ENCODE measurements at regions not wholly inside any gene's neighbourhood (a gene's known extent, or its start where the extent isn't known, plus 50 kb on each side); places are given as distances from the start of the nearest gene placed in this dataset.

- DNase-seq (ENCODE audit: low spot score) = no peak
These were observed 128.7 kb upstream of the TLE3 start for GRCh38 chr15:70226337-70226980.

DNA sequence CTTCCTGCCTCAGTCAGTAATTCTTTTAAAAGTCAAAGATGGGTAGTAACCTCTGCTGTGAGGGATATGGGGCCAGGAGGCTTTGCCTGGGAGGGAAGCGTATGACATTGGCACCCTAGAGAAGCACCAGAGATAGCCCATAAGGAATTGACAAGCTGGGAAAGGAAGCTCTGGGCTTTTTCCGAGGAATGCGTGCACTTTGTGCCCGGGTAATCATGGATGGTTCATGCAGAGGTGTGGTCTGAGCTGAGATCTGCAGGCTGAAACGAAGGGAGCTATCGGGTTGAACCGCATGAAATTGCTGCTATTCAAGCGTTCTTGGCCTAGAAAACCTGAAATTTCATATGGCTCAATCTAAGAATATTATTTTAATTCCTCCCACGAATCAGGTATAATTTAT is 127.7 kb upstream of the TLE3 start:
- DNase-seq (ENCODE audit: low spot score) = no peak

DNA sequence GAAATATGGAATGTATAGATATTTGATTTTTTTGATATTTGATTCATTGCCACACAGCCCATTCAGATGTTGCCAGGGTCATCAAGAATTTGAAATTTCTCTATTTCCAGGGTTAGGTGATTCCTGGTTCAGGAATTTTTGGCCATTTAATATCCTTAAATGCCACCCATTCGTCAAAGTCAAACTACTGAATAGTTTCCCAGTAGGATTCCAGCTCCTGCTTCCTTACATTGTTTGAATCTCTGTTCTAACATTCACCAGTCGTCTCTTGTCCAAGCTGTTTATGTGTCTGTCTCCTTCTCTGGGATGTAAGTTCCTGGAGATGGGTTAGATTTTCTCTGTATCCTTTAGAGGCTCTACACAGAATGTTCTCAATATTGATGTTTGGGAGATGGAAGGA is 124.9 kb upstream of the TLE3 start:
- DNase-seq (ENCODE audit: low spot score) = no peak

DNA sequence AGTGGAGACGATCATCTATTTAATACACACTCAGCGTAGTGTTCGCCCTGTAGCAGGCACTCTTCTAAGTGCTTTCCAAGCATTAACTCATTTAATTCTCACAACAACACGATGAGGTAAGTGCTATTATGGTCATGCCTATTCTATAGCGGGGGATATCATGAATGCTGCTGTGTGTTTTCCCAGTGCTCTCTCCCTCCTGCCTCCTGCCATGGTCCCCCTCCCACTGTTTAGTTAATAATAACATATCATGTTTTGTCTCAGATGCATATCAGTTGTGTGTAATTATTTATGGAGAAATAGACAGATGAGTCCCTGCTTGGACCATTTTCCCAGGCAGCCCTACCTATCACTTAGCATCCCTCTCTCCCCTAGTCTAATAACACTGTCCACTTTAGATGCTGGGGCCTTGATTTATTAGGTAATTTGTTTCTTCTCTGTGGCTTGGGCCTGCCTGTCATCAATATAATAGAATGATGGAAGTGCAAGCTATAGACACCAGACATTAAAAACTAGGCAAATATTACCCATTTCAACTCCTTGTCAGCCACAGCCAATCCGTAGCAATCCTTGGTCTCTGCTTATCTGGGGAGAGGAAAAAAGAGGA is 122.9 kb upstream of the TLE3 start:
- DNase-seq (ENCODE audit: low spot score) = no peak

DNA sequence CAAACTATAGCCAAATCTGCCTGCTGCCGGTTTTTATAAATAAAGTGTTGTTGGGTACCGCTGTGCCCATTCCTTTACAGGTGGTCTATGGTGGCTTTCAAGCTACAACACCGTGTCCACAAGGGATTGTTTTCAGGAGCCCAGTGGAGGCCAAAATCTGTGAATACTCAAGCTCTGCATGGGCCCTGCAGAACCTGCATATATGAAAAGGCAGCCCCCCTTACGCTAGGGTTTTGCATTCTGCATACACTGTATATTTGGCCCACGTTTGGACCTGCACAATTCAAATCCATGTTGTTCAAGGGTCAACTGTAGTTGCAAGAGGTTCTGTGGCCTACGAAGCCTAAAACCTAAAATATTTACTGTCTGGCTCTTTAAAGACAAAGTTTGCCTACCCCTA is 122.2 kb upstream of the TLE3 start:
- no peak for DNase-seq (ENCODE audit: low spot score)

GRCh38 chr15:70219256-70219895 is 121.7 kb upstream of the TLE3 start:
- DNase-seq (ENCODE audit: low spot score) = no peak

- DNase-seq (ENCODE audit: low spot score) = no peak
These were observed 119.8 kb upstream of the TLE3 start for GRCh38 chr15:70217226-70218160.

- DNase-seq (ENCODE audit: low spot score) = no peak
These were observed 118.2 kb upstream of the TLE3 start for GRCh38 chr15:70215951-70216350.

DNA sequence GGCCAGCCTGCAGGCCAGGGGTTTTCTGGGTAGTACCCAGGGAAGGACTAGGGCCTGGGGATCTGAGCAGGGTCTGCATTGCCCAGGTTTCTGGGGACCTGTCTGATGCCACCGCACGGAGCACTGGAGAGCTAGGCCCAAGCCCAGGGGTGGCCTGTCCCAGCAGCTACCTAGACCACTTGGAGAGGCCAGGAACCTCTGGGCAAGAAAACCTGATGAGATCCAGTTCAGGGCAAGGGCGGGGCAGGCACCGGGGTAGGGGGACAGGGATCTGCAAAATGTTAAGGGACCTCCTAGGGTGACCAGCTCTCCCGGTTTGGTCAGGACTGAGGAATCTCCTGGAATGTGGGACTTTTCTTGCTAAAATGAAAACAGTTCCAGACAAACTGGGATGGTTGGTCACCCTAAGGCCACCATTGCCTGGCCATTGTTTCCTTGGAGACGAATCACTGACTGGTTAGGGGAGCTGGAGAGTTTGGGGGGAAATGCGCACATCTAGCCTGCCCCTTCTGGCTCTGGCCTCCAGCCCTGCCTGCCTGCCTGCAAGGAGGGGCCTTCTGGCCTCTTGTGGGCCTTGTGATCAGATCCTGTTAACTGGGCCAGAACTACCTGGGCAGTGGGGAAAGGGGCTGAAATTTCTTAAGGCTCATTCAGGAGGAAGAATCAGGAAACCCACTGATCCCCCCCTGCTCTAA is 117.4 kb upstream of the TLE3 start:
- DNase-seq (ENCODE audit: low spot score) = no peak

DNA sequence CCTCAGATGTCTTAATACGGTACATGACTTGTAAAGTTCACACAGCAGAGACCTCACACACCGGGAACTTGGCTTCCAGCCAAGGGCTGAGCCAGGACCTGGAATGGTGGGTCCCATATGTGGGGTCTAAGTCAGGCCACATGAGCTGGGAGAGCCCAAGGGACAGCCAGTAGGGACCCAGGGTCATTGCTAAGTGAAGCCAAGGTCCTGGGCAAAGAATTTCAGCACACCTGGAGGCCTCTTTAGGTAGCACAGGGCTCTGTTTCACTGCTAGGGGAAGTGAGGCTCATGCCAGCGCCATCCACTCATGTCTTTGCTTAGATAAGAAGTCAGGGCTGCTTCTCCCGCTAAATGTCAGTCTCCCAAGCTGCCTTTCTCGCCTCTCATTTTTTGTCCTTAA is 116.6 kb upstream of the TLE3 start:
- DNase-seq (ENCODE audit: low spot score) = no peak

DNA sequence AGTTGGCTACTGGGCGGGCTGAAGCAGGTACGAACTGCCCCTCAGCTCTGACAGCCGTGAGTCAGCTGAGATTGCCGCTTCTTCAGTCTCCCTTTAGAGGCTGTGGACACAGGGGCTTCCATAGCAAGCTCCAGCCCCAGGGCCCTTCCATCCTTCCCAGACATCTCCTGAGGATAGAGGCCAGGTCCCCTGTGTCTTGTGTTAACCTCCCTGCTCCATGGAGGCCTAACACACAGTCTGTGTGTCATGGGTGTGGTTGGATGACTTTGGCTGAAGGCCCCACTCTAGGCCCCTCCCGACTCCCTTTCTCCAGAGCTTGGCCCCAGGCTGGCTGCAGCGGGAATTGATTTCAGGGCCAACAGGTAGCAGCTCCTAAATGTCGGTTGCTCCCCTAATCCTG is 116.1 kb upstream of the TLE3 start:
- DNase-seq (ENCODE audit: low spot score) = no peak

GRCh38 chr15:70212963-70213315 is 115.2 kb upstream of the TLE3 start:
- no peak for DNase-seq (ENCODE audit: low spot score)

DNA sequence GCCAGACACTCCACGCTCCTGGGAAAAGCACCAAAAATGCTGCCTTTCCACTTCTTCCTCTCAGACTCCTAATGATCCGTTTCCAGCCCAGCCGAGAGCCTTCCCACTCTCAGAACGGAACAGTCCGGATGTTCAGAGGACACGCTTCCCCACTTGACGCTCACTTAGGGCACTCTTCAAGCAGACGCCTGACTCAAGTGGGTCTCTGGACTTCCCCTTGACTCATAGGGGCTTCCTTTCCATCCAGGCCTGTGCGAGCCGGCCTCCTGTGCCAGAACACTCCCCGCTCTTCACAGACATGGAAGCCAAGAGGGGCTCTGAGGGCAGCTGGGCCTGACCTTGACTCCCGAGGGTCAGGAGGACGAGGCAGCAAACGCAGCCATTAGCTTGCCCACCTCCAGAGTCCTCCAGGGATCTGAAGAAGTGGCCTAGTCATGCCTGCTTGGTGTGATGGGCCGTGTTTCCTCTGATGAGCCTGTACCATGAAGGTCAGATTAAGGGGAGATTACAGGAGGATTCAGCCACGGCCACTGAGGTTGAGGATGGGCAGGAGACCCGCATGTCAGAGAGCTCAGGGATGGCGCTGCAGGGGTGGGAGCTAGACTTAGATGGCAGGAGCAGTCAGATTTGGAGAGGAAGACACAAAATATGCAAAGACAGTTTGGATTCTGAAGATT is 114.7 kb upstream of the TLE3 start:
- DNase-seq (ENCODE audit: low spot score) = no peak

- DNase-seq (ENCODE audit: low spot score) = no peak
These were observed 112.8 kb upstream of the TLE3 start for GRCh38 chr15:70210528-70210927.

- DNase-seq (ENCODE audit: low spot score) = no peak
These were observed 112.4 kb upstream of the TLE3 start for GRCh38 chr15:70210076-70210475.

DNA sequence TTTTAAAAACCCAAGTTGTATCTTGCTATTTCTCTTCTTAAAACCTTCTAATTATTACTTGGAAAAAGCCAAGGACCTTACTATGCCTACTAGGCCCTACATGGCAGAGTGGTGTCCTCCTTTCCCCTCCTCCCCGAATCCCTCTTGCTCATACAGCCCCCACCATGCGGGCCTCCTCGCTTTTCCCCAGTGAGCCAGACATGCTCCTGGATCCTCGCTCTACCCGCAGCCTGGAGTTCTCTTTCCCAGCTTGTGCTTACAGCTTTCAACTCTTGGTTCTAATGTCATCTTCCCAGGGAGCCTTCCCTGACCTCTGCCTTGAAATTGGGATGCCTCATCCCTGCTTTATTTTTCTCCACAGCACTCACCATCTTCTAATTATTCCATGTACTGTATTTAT is 111.8 kb upstream of the TLE3 start:
- no peak for DNase-seq (ENCODE audit: low spot score)

DNA sequence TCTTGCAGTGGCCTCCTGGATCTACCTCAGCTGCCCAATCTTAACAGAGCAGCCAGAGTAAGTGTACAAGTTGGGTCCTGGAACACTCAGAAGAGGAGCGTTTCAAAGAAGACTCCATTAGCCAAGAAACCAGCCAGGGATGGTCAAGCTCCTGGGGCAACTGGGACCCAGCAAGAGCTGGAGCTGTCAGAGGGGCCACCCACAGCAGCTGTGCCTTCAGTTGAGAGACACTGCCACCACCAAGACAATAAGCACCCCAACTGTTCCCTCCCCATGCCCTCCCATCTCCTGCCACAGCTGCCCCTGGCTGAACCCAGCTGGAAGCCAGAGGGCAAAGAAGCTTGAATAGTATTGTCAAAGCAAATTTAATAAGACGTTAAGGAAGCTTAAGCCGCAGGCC is 110.6 kb upstream of the TLE3 start:
- DNase-seq (ENCODE audit: low spot score) = no peak

DNA sequence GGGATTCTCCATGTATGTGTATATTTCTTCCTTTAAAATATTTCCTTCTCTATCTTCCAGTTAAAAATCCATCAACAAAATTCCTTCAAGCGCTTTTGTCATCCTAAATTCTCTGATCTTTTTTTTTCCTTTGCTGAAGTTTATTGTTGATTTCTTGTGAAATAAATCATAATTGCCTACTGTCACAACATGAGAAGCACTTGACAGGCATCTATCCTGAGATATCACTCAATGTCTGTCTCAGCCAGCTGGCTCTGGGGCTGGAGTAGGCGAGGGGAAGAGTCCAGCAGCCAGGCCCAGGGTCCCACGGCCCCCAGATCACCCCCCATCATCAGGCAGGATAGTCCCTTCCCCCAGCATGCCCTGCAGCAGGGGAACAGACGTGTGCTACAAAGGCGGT is 109.0 kb upstream of the TLE3 start:
- no peak for DNase-seq (ENCODE audit: low spot score)

- DNase-seq (ENCODE audit: low spot score) = no peak
These were observed 106.9 kb upstream of the TLE3 start for GRCh38 chr15:70204652-70205051.

GRCh38 chr15:70203981-70204560 is 106.4 kb upstream of the TLE3 start:
- DNase-seq (ENCODE audit: low spot score) = no peak

GRCh38 chr15:70202756-70203155 is 105.0 kb upstream of the TLE3 start:
- DNase-seq (ENCODE audit: low spot score) = no peak
